CD4-positive, alpha-beta T cell (primary cell): ENCODE measurements at regions not wholly inside any gene's neighbourhood (a gene's known extent, or its start where the extent isn't known, plus 50 kb on each side); places are given as distances from the start of the nearest gene placed in this dataset.

Experiments used
- ATAC-seq: fragments of 200-7000 bp; cut with Tn5 transposase; one replicate; pipeline ENCODE4 v1.10.0; 2022; ENCODE audit warnings: mild to moderate bottlenecking; ENCODE audit not compliant: poor library complexity
- CTCF ChIA-PET: fragments of 350-600 bp; sonication (Branson Sonifier 250); formaldehyde crosslinking; loops from one replicate; lab custom pipeline; 2021; ENCODE audit warnings: antibody characterized with exemption, inconsistent platforms; lab: Charles Lee
- POLR2A ChIA-PET: fragments of 350-600 bp; sonication (Branson Sonifier 250); formaldehyde crosslinking; loops from one replicate; lab custom pipeline; 2021; ENCODE audit warnings: antibody characterized with exemption, inconsistent platforms; lab: Charles Lee
- DNase-seq, 14 experiments: peaks; one replicate each; pipeline ENCODE4 v3.0.0-alpha.2; 2013 to 2020; ENCODE audit warnings: mixed read lengths in 2 of 14
- H3K27ac ChIP-seq, 2 donors: one replicate each; pipeline versions ENCODE4 v1.5.1 to v1.7.0; 2013; ENCODE audit warnings: low read length in 2 of 2, low read depth in 1 of 2, mild to moderate bottlenecking in 1 of 2
- H3K27me3 ChIP-seq, 2 experiments: 1 replicate in 1 of 2; 2 replicates in 1 of 2; pipeline versions ENCODE4 v1.6.1 to v1.7.0; 2013; ENCODE audit warnings: low read length in 2 of 2, control low read depth in 1 of 2, mild to moderate bottlenecking in 1 of 2, moderate library complexity in 1 of 2; ENCODE audit not compliant: insufficient read depth in 2 of 2, control insufficient read depth in 1 of 2
- H3K36me3 ChIP-seq: one replicate; pipeline ENCODE4 v1.6.1; 2013; ENCODE audit warnings: low read length, control low read depth; ENCODE audit not compliant: insufficient read depth
- H3K4me1 ChIP-seq: one replicate; pipeline ENCODE4 v1.6.1; 2013; ENCODE audit warnings: low read length, control low read depth; ENCODE audit not compliant: insufficient read depth
- H3K4me3 ChIP-seq: one replicate; pipeline ENCODE4 v1.5.1; 2013; ENCODE audit warnings: mild to moderate bottlenecking, low read length, moderate library complexity
- H3K9me3 ChIP-seq, 2 experiments: 1 replicate in 1 of 2; 2 replicates in 1 of 2; pipeline versions ENCODE4 v1.6.1 to v1.7.0; 2013; ENCODE audit warnings: low read length in 2 of 2, mild to moderate bottlenecking in 2 of 2, control low read depth in 1 of 2, moderate library complexity in 1 of 2; ENCODE audit not compliant: control insufficient read depth in 1 of 2, insufficient read depth in 1 of 2
- H3K27ac Mint-ChIP-seq: one replicate; pipeline ENCODE4 v1.8.0; 2020; ENCODE audit warnings: mixed read lengths
- H3K27me3 Mint-ChIP-seq: one replicate; pipeline ENCODE4 v1.8.0; 2021; ENCODE audit warnings: mixed read lengths
- H3K36me3 Mint-ChIP-seq: one replicate; pipeline ENCODE4 v1.8.0; 2021; ENCODE audit warnings: low read depth, mixed read lengths
- H3K4me1 Mint-ChIP-seq: one replicate; pipeline ENCODE4 v1.8.0; 2021; ENCODE audit warnings: low read depth, mixed read lengths
- H3K4me3 Mint-ChIP-seq: one replicate; pipeline ENCODE4 v1.8.0; 2020; ENCODE audit warnings: mild to moderate bottlenecking, mixed read lengths
- H3K9me3 Mint-ChIP-seq: one replicate; pipeline ENCODE4 v1.8.0; 2020; ENCODE audit warnings: mixed read lengths
- intact Hi-C, 2 experiments: fragments of 100-400 bp; cut with DNase I in 1 of 2; cut with micrococcal nuclease in 1 of 2; formaldehyde crosslinking; loops; one replicate each; pipeline versions ENCODE4 v1.15.1 to v1.9.0; 2023 to 2025; cut with DNase I, micrococcal nuclease
- TF ChIP-seq, protein P1 (sequence below): fragments of 200-600 bp; IDR thresholded peaks from one replicate; pipeline ENCODE4 v1.8.0; 2022; ENCODE audit warnings: antibody characterized with exemption, mild to moderate bottlenecking

DNA sequence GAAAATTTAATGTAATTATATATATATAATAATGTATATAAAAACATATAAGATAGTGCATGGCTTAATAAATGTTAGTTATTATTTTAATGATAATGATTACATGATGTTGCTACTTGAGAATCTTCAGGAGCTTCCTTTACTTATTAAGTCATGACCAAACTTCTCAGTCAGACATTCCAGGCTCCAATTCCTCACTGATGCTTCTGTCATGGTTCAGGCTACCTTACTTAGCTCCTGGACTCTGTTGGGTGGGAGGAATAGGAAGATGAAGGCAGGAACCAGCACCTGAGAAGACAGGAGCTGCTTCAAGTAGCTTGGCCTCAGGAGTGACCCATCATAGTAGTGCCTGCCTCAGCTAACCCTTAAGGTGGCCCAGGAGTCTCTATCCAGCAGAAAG, 55.0 kb upstream of the EEPD1 start:
- intact Hi-C loops = no loop called here
- CTCF ChIA-PET = interaction anchor here (0.5 kb wide), 1 partner anchor 13 kb away, joined by 3 read pairs; no protein-coding TSS in a partner anchor
- no peaks in the 10 kb centered on the region for H3K36me3 ChIP-seq
- H3K4me3 ChIP-seq = no peak overlapping the region
- POLR2A ChIA-PET = interaction anchor here (0.5 kb wide), 1 partner anchor 109 kb away, joined by 3 read pairs; no protein-coding TSS in a partner anchor
- H3K4me1 ChIP-seq = no peaks in the 10 kb centered on the region
- no peaks in the 10 kb centered on the region for H3K27me3 ChIP-seq
- TF ChIP-seq, protein P1, sequence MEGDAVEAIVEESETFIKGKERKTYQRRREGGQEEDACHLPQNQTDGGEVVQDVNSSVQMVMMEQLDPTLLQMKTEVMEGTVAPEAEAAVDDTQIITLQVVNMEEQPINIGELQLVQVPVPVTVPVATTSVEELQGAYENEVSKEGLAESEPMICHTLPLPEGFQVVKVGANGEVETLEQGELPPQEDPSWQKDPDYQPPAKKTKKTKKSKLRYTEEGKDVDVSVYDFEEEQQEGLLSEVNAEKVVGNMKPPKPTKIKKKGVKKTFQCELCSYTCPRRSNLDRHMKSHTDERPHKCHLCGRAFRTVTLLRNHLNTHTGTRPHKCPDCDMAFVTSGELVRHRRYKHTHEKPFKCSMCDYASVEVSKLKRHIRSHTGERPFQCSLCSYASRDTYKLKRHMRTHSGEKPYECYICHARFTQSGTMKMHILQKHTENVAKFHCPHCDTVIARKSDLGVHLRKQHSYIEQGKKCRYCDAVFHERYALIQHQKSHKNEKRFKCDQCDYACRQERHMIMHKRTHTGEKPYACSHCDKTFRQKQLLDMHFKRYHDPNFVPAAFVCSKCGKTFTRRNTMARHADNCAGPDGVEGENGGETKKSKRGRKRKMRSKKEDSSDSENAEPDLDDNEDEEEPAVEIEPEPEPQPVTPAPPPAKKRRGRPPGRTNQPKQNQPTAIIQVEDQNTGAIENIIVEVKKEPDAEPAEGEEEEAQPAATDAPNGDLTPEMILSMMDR = no peak
- no peaks in the 10 kb centered on the region for H3K36me3 Mint-ChIP-seq
- H3K27ac ChIP-seq = no peak overlapping the region
- DNase-seq (no peak), ATAC-seq (no peak)
- no peaks in the 10 kb centered on the region for H3K9me3 Mint-ChIP-seq
- H3K27ac Mint-ChIP-seq = no peak overlapping the region
- no peak overlapping the region for H3K4me3 Mint-ChIP-seq
- no peaks in the 10 kb centered on the region for H3K4me1 Mint-ChIP-seq
- H3K9me3 ChIP-seq = no peaks in the 10 kb centered on the region
- no peaks in the 10 kb centered on the region for H3K27me3 Mint-ChIP-seq

DNA sequence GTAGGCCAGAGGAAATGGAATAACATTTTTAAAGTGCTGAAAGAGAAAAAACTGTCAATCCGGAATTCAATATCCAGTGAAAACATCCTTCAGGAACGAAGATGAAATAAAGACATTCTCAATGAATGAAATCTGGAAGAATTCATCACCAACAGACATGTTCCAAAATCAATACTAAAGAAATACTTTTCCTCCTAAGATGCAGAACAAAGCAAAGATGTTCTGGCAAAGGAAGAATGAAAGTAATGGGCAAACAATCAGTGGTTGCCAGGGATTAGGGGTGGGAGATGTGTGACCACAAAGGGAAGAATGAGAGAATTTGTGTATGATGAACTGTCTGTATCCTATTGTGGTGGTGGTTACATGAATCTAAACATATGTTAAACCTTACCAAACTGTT, 52.8 kb upstream of the EEPD1 start:
- Mint-ChIP-seq H3K27me3 (no peaks in the 10 kb centered on the region), H3K4me1 (no peaks in the 10 kb centered on the region), H3K9me3 (no peaks in the 10 kb centered on the region), H3K27ac (no peak overlapping the region), H3K36me3 (no peaks in the 10 kb centered on the region), H3K4me3 (no peak overlapping the region)
- Histone ChIP-seq H3K4me1 (no peaks in the 10 kb centered on the region), H3K27me3 (no peaks in the 10 kb centered on the region), H3K4me3 (no peak overlapping the region), H3K27ac (no peak overlapping the region), H3K9me3 (no peaks in the 10 kb centered on the region), H3K36me3 (no peaks in the 10 kb centered on the region)
- TF ChIP-seq, protein P1 = no peak
- DNase-seq = no peak
- intact Hi-C loops = no loop called here
- CTCF ChIA-PET = no interaction called here
- no peak for ATAC-seq
- POLR2A ChIA-PET = no interaction called here

DNA sequence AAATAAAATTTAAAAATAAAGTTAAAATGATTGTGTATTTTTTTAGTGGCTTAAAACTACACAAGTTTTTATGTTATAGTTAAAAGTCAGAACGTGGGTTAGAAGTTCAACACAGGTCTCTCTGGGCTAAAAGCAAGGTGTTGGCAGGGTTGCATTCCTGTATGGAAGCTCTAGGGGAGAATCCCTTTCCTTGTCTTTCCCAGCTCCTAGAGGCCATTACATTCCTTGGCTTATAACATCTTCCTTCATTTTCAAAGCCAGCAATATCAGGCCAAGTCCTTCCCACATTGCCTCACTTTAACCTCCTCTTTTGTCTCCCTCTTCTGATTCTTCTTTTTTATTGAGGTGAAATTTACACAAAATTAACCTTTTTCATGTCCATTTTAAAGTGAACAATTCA, 52.4 kb upstream of the EEPD1 start:
- H3K27me3 Mint-ChIP-seq = no peaks in the 10 kb centered on the region
- Histone ChIP-seq H3K4me1 (no peaks in the 10 kb centered on the region), H3K27me3 (no peaks in the 10 kb centered on the region), H3K4me3 (no peak overlapping the region), H3K9me3 (no peaks in the 10 kb centered on the region), H3K36me3 (no peaks in the 10 kb centered on the region), H3K27ac (no peak overlapping the region)
- H3K4me3 Mint-ChIP-seq = no peak overlapping the region
- ATAC-seq (no peak), DNase-seq (no peak)
- TF ChIP-seq, protein P1 = no peak
- POLR2A ChIA-PET = no interaction called here
- H3K9me3 Mint-ChIP-seq = no peaks in the 10 kb centered on the region
- H3K27ac Mint-ChIP-seq = no peak overlapping the region
- H3K36me3 Mint-ChIP-seq = no peaks in the 10 kb centered on the region
- CTCF ChIA-PET = no interaction called here
- intact Hi-C loops = no loop called here
- H3K4me1 Mint-ChIP-seq = no peaks in the 10 kb centered on the region
